A204.1 (cell line): ENCODE measurements at regions not wholly inside any gene's neighbourhood (a gene's known extent, or its start where the extent isn't known, plus 50 kb on each side); places are given as distances from the start of the nearest gene placed in this dataset.
"Not testable (repeated sequence)": the region's sequence is repeated elsewhere in the genome, so short reads cannot be mapped to it uniquely, and the experiment has no call there.

Source experiments
- FAIRE-seq: peaks from 2 replicates; lab custom pipeline; 2012; peaks lifted over from hg19 to GRCh38; lab: Jason Lieb, UNC

- no peak for FAIRE-seq
Measured at GRCh38 chr6:144360401-144360800, 75.3 kb downstream of the UTRN start.

- FAIRE-seq = no peak
Measured at GRCh38 chr6:144361016-144361415, 75.9 kb downstream of the UTRN start.

- FAIRE-seq = no peak
Measured at GRCh38 chr6:144362042-144363018, 77.2 kb downstream of the UTRN start.

GRCh38 chr6:144364208-144364720 is 79.1 kb downstream of the UTRN start:
- FAIRE-seq = no peak

- no peak for FAIRE-seq
Measured at GRCh38 chr6:144364782-144365181, 79.6 kb downstream of the UTRN start.

- no peak for FAIRE-seq
Measured at GRCh38 chr6:144365271-144365670, 80.1 kb downstream of the UTRN start.

GRCh38 chr6:144369696-144370095 is 84.6 kb downstream of the UTRN start:
- not testable (repeated sequence) for FAIRE-seq

GRCh38 chr6:144372116-144372515 is 87.0 kb downstream of the UTRN start:
- FAIRE-seq = no peak

- no peak for FAIRE-seq
Measured at GRCh38 chr6:144372611-144373594, 87.8 kb downstream of the UTRN start.

GRCh38 chr6:144374525-144374924 is 89.4 kb downstream of the UTRN start:
- not testable (repeated sequence) for FAIRE-seq

GRCh38 chr6:144377586-144378210 is 92.6 kb downstream of the UTRN start:
- FAIRE-seq = no peak

- FAIRE-seq = no peak
Measured at GRCh38 chr6:144378437-144378836, 93.3 kb downstream of the UTRN start.

- FAIRE-seq = no peak
Measured at GRCh38 chr6:144379356-144379755, 94.2 kb downstream of the UTRN start.

GRCh38 chr6:144381499-144381898 is 96.4 kb downstream of the UTRN start:
- FAIRE-seq = not testable (repeated sequence)

- FAIRE-seq = no peak
Measured at GRCh38 chr6:144383336-144383735, 98.2 kb downstream of the UTRN start.

- FAIRE-seq = no peak
Measured at GRCh38 chr6:144384427-144384826, 99.3 kb downstream of the UTRN start.

- not testable (repeated sequence) for FAIRE-seq
Measured at GRCh38 chr6:144389474-144389873, 104.3 kb downstream of the UTRN start.

- no peak for FAIRE-seq
Measured at GRCh38 chr6:144390202-144390601, 105.1 kb downstream of the UTRN start.

GRCh38 chr6:144390886-144391285 is 105.8 kb downstream of the UTRN start:
- no peak for FAIRE-seq

- no peak for FAIRE-seq
Measured at GRCh38 chr6:144392536-144392935, 107.4 kb downstream of the UTRN start.

GRCh38 chr6:144394210-144394609 is 109.1 kb downstream of the UTRN start:
- no peak for FAIRE-seq

GRCh38 chr6:144395014-144395413 is 109.9 kb downstream of the UTRN start:
- FAIRE-seq = no peak
